ENCODE measurements at regions not wholly inside any gene's neighbourhood (a gene's known extent, or its start where the extent isn't known, plus 50 kb on each side); places are given as distances from the start of the nearest gene placed in this dataset.

- DNase-seq: no peak
Measured at GRCh38 chr7:1380821-1381580, 78.3 kb downstream of the MICALL2 start.

GRCh38 chr7:1382553-1383397 is 76.5 kb downstream of the MICALL2 start:
- no peak for DNase-seq

GRCh38 chr7:1383398-1384112 is 75.7 kb downstream of the MICALL2 start:
- DNase-seq: no peak

GRCh38 chr7:1384113-1384415 is 75.2 kb downstream of the MICALL2 start:
- DNase-seq: no peak

Data from COR-L47 (cell line).